ENCODE measurements at regions not wholly inside any gene's neighbourhood (a gene's known extent, or its start where the extent isn't known, plus 50 kb on each side); places are given as distances from the start of the nearest gene placed in this dataset.

DNA sequence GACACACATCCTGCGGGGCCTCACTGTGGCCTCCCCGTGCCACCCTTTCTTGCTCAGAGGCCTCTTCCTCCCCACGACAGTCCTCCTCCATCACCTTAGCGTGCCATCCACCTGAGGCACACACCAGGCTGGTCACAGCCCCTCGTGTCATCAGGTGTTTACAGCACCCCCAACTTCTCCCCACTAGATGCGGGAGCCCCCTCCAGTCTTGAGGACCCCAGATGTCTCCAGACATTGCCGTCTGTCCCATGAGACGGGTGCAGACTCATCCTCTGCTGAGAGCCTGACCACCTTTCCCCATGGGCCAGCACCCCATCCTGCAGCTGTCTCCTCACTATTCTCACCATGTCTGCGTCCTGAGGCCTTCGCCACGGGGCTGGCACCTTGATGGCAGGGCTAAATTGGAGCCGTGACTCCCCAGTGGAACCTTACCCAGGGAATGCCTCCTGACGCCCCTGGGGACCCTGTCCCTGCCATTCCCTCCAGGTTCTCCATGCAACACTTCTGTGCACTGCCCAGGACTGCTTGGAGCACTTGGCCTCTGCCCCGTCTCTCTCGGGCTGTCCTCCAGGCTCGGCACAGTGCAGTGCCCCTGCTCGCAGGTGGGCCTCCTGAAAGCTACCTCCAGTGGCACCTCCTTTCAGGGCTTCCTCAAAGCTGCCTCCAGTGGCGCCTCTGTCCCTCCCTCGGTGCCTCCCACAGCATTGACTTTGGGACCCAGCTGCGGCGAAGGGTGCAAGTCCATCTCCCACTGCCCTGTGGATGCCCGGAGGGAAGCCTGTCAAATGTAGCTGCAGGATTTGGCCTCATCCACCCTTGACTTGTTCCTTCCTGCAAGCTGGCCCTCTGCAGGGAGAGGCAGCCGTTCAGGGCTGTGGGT, 1386.8 kb downstream of the BRD1 start:
- TF ChIP-seq ZNF660 (CRISPR knock-in tag; IDR thresholded peaks at IDR 0.05; ENCODE audit: borderline replicate concordance, low read depth) (no peak), HNRNPUL1 (IDR thresholded peaks at IDR 0.05; ENCODE audit: low read depth, low read length) (no peak), ETV6 (CRISPR knock-in tag; conservative IDR thresholded peaks at IDR 0.05) (no peak), ZNF75D (CRISPR knock-in tag; IDR thresholded peaks at IDR 0.05; ENCODE audit: borderline replicate concordance) (no peak), NR0B2 (CRISPR knock-in tag; IDR thresholded peaks at IDR 0.05) (no peak), EP300 (IDR thresholded peaks at IDR 0.05; ENCODE audit: low read depth in 2 of 2, low read length in 2 of 2) (no peak), EP300 (CRISPR knock-in tag; IDR thresholded peaks at IDR 0.05; ENCODE audit: borderline replicate concordance) (no peak), NFKBIZ (CRISPR knock-in tag; IDR thresholded peaks at IDR 0.05) (no peak), TCF12 (IDR thresholded peaks at IDR 0.05) (no peak), TCF12 (CRISPR knock-in tag; IDR thresholded peaks at IDR 0.05) (no peak), POGZ (CRISPR knock-in tag; IDR thresholded peaks at IDR 0.05) (no peak), ZBTB4 (CRISPR knock-in tag; IDR thresholded peaks at IDR 0.05; ENCODE audit: borderline replicate concordance) (no peak), ZSCAN29 (CRISPR knock-in tag; conservative IDR thresholded peaks at IDR 0.05) (no peak), FOXP4 (CRISPR knock-in tag; IDR thresholded peaks at IDR 0.05) (no peak), PTBP1 (IDR thresholded peaks at IDR 0.05; ENCODE audit: low read depth, low read length, poor library complexity, severe bottlenecking) (no peak), POLR2AphosphoS5 (IDR thresholded peaks at IDR 0.05; ENCODE audit: low read depth, low read length) (no peak)

Data from HepG2 (cell line).